A673 (cell line): ENCODE measurements at regions not wholly inside any gene's neighbourhood (a gene's known extent, or its start where the extent isn't known, plus 50 kb on each side); places are given as distances from the start of the nearest gene placed in this dataset.

Source experiments
- BruUV-seq: library from RNA; stranded (reverse); fragments of 400-500 nt; replicated peaks from 2 replicates; lab custom pipeline; 2021; lab: Mats Ljungman, UMichigan
- CTCF ChIA-PET: fragments of 300-600 bp; sonication (Branson Sonifier 250); formaldehyde crosslinking; loops from one replicate; lab custom pipeline; 2022; ENCODE audit warnings: antibody characterized with exemption; lab: Charles Lee
- POLR2A ChIA-PET: fragments of 300-600 bp; sonication (Branson Sonifier 250); formaldehyde crosslinking; loops from one replicate; lab custom pipeline; 2022; ENCODE audit warnings: antibody characterized with exemption; ENCODE audit not compliant: low non-redundant PET; lab: Charles Lee
- DNase-seq: peaks from one replicate; pipeline ENCODE4 v3.0.0-alpha.2; 2015; ENCODE audit warnings: low spot score
- H3K27ac ChIP-seq: fragments of 200-600 bp; sonication (generic); 2 replicates; pipeline ENCODE4 v1.5.1; 2016; ENCODE audit warnings: mixed run types, low read depth, mild to moderate bottlenecking, mixed read lengths, antibody characterized with exemption, low read length; ENCODE audit not compliant: poor library complexity, severe bottlenecking
- H3K27me3 ChIP-seq: fragments of 200-600 bp; sonication (generic); replicated peaks from 2 replicates; pipeline ENCODE4 v1.6.1; 2017; ENCODE audit warnings: mixed run types, low read depth, mild to moderate bottlenecking, mixed read lengths, antibody characterized with exemption, low read length; ENCODE audit not compliant: insufficient read depth, poor library complexity
- H3K36me3 ChIP-seq: fragments of 200-600 bp; sonication (generic); 2 replicates; pipeline ENCODE4 v1.6.1; 2016; ENCODE audit warnings: mixed run types, mild to moderate bottlenecking, mixed read lengths, antibody characterized with exemption, low read length; ENCODE audit not compliant: insufficient read depth, poor library complexity, severe bottlenecking
- H3K4me1 ChIP-seq: fragments of 200-600 bp; sonication (generic); 2 replicates; pipeline ENCODE4 v1.6.1; 2017; ENCODE audit warnings: mixed run types, mild to moderate bottlenecking, mixed read lengths, antibody characterized with exemption, low read length; ENCODE audit not compliant: insufficient read depth, poor library complexity, severe bottlenecking
- H3K4me3 ChIP-seq: fragments of 200-600 bp; sonication (generic); 2 replicates; pipeline ENCODE4 v1.5.1; 2016; ENCODE audit warnings: low read depth, mixed run types, mild to moderate bottlenecking, mixed read lengths, low read length; ENCODE audit not compliant: poor library complexity, severe bottlenecking
- H3K9me3 ChIP-seq: fragments of 200-600 bp; sonication (generic); 2 replicates; pipeline ENCODE4 v1.6.1; 2016; ENCODE audit warnings: mixed run types, low read depth, mild to moderate bottlenecking, mixed read lengths, antibody characterized with exemption, low read length; ENCODE audit not compliant: poor library complexity, severe bottlenecking
- EZH2 ChIP-seq: fragments of 200-600 bp; sonication (generic); IDR thresholded peaks from 2 replicates; pipeline ENCODE4 v1.6.1; 2017; ENCODE audit warnings: borderline replicate concordance, low read depth, mild to moderate bottlenecking, mixed read lengths, antibody characterized with exemption, low read length; ENCODE audit not compliant: poor library complexity, severe bottlenecking
- intact Hi-C: fragments of 100-400 bp; cut with micrococcal nuclease; formaldehyde crosslinking; loops from one replicate; pipeline ENCODE4 v1.10.0; 2022; ENCODE audit not compliant: unreplicated experiment
- TF ChIP-seq, protein P1 (sequence below): fragments of 300-800, 200-600 bp; sonication (generic); conservative IDR thresholded peaks from 2 replicates; pipeline ENCODE4 v1.5.1; 2017; ENCODE audit warnings: low read depth, mild to moderate bottlenecking, antibody characterized with exemption, low read length, moderate library complexity, mixed read lengths

DNA sequence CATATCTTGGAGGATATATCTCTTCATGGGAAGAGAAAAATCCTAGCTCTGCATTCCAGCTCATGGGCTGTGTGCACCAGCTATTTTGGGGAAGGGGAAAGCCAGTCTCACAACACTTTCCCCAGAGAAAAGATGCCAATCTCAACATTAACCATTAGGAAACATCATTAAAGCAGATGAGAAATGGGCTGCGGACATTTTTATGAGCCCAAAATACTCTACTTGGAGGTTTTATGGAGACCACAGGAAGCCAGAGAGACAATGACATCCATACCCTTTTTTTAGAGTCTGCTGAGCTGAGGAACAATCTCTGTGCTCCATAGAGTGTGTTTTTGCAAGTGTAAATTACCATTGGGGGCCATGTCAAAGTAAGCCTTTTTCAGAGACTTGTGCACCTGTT lies 213.7 kb downstream of the TRIB2 start:
- DNase-seq, result peak; percentile 67
- Histone ChIP-seq H3K27me3 (no peaks in the 10 kb centered on the region), H3K27ac (no peak overlapping the region), H3K36me3 (no peaks in the 10 kb centered on the region), H3K4me3 (no peak overlapping the region), H3K4me1 (peaks cover 33% of the 10 kb centered on the region), H3K9me3 (no peaks in the 10 kb centered on the region)
- intact Hi-C loops, result loop anchor here (2.0 to 5.0 kb wide), 5 partner anchors 76 to 1102 kb away; no protein-coding TSS in a partner anchor
- ChIA-PET CTCF (interaction anchor here (1.2 to 1.9 kb wide), 3 partner anchors 77 to 213 kb away, joined by 3 to 6 read pairs (median 5); no protein-coding TSS in a partner anchor), POLR2A (no interaction called here)
- TF ChIP-seq, protein P1, sequence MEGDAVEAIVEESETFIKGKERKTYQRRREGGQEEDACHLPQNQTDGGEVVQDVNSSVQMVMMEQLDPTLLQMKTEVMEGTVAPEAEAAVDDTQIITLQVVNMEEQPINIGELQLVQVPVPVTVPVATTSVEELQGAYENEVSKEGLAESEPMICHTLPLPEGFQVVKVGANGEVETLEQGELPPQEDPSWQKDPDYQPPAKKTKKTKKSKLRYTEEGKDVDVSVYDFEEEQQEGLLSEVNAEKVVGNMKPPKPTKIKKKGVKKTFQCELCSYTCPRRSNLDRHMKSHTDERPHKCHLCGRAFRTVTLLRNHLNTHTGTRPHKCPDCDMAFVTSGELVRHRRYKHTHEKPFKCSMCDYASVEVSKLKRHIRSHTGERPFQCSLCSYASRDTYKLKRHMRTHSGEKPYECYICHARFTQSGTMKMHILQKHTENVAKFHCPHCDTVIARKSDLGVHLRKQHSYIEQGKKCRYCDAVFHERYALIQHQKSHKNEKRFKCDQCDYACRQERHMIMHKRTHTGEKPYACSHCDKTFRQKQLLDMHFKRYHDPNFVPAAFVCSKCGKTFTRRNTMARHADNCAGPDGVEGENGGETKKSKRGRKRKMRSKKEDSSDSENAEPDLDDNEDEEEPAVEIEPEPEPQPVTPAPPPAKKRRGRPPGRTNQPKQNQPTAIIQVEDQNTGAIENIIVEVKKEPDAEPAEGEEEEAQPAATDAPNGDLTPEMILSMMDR, result no peak
- TF ChIP-seq EZH2, result no peak
- BruUV-seq, result no TSS peak

DNA sequence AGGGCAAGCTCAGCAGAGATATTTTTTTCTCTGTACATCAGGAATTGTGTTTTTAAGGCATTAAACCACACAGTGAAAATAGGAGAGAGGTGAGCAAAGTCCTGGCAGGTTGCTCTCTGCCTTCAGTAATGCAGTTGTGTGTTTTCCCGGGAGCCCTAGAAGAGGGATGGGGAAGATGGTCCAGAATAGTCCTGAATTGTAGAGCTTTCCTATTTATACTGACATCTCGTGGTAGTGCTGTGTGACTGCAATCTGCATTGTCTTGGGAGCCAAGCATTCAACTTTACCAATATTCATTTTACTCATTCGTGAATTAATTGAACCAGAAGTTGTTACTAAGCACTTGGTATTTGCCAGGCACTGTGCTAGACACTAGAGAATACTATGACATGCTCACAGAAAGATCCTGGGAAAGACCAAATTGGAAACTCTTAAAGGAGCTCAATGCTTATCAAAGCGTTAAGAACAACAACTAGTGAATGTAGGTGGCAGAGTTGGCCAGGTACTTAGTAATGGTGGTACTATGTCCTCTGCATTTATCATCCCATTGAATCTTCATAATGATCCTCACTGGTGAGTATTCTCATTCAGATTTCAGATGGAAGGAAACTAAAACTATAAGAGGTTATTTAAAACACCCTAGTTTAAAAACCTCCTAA lies 214.6 kb downstream of the TRIB2 start:
- Histone ChIP-seq H3K4me3 (no peak overlapping the region), H3K27ac (no peak overlapping the region), H3K9me3 (no peaks in the 10 kb centered on the region), H3K4me1 (peaks cover 33% of the 10 kb centered on the region), H3K36me3 (no peaks in the 10 kb centered on the region), H3K27me3 (no peaks in the 10 kb centered on the region)
- DNase-seq, result peak; percentile 72
- CTCF ChIA-PET, result interaction anchor here (0.8 to 1.9 kb wide), 6 partner anchors 76 to 214 kb away, joined by 3 to 12 read pairs (median 4); partner anchors contain the start of gene TRIB2
- TF ChIP-seq EZH2, result no peak
- TF ChIP-seq, protein P1, result peak; percentile 94
- no TSS peak for BruUV-seq
- intact Hi-C loops, result loop anchor here (2.0 to 5.0 kb wide), 5 partner anchors 75 to 1103 kb away; no protein-coding TSS in a partner anchor
- POLR2A ChIA-PET, result interaction anchor here (0.5 kb wide), 1 partner anchor 216 kb away, joined by 3 read pairs; no protein-coding TSS in a partner anchor

DNA sequence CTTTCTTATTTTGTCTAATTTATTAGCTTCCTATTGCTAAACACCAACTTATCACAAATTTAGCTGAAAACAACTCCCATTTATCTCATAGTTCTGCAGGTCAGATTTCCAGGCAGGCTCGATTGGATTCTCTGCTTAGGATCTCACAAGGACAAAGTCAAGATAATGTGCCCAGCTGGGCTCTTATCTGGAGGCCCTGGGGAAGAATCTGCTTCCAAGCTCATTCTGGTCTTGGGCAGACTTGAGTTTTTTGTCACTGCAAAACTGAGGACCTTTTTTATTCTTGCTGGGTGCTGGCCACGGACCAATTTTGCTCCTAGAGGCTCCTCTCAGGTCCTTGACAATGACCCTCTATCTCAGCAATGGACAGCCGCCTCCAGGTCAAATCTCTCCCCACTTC lies 215.5 kb downstream of the TRIB2 start:
- no peak for DNase-seq
- peaks cover 33% of the 10 kb centered on the region for H3K4me1 ChIP-seq
- H3K4me3 ChIP-seq, result no peak overlapping the region
- CTCF ChIA-PET, result interaction anchor here (1.9 kb wide), 1 partner anchor 215 kb away, joined by 12 read pairs; the partner anchor contains the start of gene TRIB2
- no peaks in the 10 kb centered on the region for H3K9me3 ChIP-seq
- no peaks in the 10 kb centered on the region for H3K36me3 ChIP-seq
- TF ChIP-seq, protein P1, result no peak
- no peak for TF ChIP-seq EZH2
- POLR2A ChIA-PET, result no interaction called here
- no peaks in the 10 kb centered on the region for H3K27me3 ChIP-seq
- intact Hi-C loops, result loop anchor here (5.0 kb wide), 2 partner anchors 160 to 195 kb away; no protein-coding TSS in a partner anchor
- H3K27ac ChIP-seq, result no peak overlapping the region
- no TSS peak for BruUV-seq
